GM21381 (cell line): ENCODE measurements at regions not wholly inside any gene's neighbourhood (a gene's known extent, or its start where the extent isn't known, plus 50 kb on each side); places are given as distances from the start of the nearest gene placed in this dataset.

Experiments
- ATAC-seq: cut with Tn5 transposase; IDR thresholded peaks from one replicate; pipeline ENCODE4 v1.9.1; 2021; ENCODE audit warnings: mild to moderate bottlenecking, moderate library complexity; ENCODE audit not compliant: unreplicated experiment

DNA sequence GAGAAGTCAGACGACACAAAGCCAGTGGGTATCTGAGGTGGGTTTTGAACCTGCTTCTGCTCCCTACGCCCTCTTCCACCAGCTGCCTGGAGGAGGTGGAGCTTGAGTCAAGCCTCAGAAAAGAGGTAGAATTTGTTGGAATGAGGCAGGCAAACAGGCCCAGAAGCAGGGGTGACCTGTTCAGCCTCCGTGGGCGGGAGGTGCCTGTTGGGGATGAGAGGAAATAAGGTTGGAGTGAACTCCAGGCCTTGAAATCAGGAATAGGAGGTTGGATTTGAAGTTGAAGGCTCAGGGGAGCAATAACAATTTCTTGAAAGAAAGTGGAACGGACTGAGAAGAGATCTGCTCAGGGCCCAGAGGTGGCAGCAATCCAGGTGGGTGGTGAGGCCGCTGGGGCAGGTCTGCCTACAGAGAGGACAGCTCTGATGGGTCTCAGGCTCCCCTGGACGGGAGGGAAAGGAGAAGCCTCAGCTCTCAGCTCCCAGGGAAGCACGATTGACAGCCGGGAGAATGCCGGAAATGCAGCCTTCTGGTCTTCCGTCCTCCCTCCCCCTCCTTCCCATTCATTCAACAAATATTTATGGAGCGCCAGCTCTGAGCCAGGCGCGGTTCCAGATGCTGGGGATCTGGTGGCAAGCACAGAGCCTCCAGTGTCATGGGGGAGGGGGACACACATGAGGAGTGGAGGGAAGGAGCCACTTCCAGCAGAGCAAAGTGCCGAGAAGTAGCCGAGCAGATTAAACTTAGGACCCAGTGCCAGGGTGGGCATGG is 61.9 kb upstream of the CIBAR2 start:
- no peak for ATAC-seq

DNA sequence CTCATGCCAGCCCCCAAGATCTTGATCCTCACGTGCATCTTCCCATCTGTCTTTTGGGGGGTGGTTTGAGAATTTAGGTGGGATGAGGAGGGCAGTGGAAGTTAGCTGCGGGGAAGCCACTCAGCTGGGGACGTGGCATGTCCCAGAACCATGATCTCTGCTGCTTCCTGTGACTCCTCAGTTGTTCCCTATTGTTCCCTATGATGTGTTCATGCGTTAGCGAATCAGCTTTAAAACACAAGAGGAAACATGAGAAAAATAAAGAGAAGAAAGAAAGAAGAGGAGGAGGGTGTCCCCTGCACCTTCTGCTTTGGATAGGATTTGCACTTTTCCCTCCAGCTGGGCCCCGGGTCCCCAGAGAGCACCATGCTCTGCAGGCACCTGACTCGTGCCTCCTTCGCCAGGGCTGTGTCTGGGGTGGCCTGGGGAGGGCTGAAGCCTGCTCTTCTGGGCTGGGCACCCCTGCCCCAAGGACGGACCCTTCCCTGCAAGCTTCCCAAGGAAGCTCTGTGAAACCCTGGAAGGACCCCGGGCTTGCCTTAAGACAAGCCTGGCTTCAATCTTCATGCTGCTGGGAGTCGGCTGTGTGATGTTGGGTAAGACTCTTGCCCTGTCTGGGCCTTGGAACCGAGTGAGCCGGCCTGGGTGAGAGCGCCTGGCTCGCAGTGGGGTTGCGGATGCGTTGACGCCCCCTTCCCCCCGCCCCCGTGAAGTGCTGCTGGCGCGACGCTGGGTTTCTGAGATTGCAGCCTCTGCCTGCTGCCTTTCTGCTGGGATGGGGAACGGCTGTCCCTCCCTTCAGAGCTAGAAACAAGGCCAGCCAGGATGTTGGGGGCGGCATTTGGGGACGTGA is 62.8 kb upstream of the CIBAR2 start:
- no peak for ATAC-seq

DNA sequence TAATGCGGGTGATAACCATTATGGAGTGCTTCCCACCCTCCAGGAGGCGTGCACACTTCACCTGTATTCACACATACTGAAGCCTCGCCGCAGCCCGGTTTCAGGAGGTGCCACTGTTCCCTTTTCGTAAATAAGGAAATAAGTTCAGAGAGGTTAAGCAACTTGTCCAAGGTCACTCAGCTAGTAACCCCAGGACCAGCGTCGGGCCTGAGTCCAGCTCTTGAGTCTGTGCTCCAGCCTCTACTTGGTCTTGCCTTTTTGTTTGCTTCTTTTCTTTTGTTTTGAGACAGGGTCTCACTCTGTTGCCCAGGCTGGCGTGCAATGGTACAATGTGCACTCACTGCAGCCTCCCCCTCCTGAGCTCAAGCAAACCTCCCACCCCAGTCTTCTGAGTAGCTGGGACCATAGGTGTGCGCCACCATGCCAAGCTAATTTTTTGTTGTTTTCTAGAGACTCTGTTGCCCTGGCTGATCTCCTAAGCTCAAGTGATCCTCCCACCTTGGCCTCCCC is 63.5 kb upstream of the CIBAR2 start:
- ATAC-seq, result no peak

DNA sequence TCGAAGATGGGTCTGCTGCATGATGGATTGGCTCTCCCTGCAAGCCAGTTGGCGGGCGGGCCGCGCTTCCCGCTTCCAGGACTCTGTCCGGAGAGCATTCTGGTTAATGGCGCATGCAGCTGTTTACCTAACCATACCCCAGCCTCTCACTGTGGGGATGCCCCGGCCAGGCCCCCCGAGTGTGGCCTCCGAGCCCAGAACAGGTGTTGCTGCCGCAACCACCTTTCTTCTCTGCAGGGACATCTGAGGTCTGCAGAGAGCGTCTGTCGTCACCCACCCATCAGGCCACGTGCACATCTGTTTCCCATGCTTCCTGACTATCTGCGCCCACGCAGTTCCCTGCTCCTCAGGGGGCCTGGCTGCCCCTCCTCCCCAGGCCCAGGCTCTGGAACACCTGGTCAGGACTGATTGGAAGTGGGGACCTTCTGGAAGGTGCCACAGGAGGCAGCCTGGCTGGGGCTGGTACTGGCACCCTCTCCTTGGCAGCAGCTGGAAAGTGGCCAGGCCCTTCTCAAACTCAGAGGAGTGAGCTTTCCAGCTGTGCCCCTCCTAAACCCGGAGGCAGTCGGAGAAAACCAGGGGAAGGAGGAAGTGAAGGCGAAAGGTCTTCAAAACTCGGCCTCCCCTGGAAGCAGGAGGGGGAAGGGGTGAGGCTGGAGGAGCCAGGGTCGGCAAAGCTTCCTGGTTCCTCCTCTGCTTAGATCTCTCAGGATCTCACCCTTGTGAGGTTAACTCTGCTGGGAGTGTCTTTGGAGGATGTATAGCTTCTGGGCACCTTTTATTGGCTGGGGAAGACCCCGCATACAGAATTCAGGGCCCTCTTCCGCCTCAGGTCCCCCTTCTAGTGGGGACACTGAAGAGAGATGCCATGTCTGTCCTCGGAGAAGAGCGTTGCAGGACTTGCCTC is 64.5 kb upstream of the CIBAR2 start:
- ATAC-seq, result no peak

DNA sequence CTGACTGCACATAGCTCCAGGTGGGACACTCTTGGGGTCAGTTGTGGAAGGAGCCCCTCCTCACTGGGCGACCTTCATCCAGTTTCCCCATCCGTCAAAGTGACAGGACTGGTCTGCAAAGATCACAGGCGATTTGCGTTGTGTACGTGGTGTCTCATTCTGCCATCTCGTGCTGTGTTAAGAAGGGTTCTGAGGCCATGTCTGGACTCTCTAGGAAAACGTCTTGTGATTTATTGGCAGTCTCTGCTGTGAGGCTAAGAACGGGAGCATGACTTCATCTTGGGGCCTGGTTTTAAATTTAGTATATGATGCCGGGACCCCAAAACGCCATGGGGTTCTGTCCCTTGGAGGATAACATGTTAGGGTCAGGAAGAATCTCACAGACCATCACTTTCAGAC is 65.2 kb upstream of the CIBAR2 start:
- no peak for ATAC-seq

DNA sequence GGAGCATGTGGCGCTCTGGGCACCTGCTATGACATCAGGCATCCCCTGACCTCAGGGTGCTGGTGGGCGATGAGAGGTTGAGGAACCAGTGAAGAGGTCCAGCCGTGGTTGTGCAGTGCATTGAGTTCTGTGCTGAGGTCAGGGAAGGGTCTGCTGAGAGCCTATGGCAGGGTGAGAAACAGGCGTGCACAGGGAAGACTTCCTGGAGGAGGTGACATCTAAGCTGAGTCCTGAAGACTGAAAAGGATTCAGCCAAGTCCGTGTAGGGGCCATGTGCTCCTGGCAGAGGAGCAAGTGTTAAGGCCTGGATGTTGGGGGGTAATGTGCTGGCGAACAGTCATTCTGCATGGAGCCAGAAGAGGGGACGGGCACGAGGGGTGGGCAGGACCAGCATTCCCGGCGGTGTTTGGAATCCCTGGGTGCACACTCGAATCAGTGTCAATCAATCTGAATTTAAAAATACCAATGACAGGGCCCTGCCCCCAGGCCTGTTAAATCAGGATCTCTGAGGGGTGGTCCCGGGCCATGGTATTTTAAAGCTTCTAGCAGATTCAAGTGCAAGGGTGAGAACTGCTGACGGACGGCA is 65.8 kb upstream of the CIBAR2 start:
- ATAC-seq, result no peak

DNA sequence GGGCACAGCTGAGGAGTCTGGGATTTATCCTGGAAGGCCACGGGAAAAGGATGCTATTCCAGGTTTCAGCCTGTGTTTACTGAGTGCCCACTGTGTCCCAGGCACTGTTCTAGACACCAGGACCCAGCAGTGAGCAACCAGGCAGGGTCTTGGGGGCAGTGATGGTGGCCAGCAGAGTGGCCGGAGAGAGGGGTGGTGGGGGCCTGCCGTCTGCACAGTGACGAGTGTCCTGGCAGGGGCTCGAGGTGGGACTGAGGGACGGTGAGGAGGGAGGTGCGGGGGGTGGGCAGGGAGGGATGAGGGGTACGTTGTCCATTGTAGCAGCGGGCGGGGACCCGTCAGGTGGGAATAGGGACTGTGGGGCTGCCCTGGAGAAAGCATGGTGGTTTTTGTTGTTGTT is 66.3 kb upstream of the CIBAR2 start:
- ATAC-seq, result no peak

DNA sequence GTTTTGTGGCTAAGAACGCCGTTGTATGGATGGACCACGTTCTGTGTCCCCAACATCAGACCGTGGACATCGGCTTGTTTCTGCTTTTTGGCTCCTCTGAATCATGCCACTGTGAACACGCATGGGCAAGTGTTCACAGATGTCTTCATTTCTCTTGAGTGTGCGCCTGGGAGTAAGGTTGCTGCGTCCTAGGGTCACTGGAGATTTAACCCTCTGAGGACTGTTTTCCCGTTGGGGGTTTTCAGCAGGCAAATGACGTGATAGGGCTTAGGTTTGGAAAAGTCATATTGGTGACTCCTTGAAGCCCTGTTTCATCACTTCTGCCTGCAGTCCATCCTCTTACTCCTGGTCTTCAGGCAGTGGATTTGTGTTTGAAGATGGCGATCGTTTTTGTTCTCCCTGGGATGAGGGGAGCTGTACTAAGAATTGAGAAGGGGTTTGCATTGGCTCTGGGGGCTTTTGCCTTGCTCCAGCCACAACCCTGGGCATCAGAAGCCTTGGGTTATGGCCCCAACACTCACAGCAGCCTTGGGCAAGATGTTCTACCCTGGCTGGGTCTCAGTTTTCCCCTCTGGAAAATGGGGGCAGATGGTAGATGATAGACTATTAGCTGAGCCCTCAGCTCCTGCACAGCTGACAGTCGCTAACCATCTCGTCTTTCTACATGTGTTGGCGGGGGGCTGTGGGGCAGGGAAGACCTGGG is 67.2 kb upstream of the CIBAR2 start:
- no peak for ATAC-seq

DNA sequence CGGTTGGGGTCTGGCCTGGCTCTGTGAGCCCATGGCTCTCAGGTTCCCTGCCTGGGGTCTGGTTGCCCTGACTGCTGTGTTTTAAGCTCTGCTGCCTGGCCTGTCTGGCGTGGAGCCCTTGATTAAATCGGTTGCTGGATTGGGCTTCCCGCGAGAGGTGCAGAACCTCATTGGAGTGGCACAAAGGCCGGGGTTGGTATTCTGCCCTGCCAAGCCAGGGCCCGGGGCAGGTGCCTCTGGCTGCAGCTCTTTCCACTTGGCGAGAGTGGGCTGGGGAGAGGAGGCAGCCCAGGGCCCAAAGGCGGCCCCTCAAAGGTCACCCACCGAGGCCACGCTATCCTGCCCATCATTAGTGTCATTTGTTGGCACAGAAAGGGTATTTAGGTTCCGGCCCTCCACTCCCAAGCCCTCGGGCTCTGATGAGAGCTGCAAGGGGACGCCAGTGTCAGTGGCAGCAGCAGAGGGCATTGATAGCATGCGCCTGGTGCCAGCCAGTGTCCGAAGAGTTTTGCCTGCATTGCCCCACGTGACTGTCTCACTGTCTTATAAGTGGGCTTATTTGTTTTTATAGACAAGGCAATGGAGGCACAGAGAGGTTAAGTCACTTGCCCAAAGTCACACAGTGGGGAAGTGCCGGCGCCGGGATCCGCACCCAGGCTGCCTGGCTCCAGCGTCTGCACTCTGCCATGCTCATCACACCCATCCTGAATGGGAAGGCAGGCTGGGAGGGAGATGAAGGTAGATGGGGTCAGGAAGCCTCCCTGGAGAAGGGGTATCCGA is 68.0 kb upstream of the CIBAR2 start:
- no peak for ATAC-seq

DNA sequence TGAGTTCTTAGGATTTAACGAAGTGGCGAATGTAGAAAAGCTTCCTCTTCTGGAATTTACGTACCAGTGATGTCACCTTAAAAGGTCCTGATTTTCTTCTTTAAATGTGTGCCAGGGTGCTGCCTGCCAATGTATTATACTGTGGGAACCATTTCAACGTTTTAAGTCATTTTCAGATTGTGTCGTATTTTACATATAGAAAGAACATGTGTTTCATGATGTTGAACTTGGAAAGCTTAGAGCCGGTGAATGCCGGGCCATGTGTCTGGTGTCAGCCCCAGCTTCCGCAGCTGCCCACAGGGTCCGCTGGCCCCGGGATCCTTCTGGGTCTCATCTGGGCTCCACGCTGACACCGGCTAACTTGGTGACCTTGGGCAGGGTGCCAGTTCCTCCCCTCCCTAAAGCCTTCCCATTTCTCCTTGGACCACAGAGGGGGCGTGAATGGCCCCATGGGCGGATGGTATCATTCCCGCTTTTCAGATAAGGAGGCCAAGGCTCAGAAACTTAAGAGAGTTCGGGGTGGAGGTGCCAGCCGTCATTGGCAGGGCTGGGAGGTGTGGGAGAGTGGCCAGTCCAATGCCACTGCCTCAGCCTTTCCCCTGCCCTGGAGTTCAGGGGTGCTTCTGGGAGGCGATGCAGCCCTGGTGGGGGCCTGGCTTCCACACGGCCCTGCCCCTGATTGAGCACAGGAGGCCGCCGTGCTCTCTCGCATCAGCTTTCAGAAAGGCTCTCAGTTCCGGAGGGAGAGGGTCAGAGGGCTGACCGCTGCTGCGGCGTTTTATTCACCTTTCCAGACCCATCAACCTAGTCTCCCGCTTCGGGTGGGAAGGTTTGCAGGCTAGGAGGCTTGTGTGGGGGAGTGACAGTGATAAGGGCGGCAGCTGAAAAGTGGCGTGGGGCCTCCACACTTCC is 68.8 kb upstream of the CIBAR2 start:
- no peak for ATAC-seq

DNA sequence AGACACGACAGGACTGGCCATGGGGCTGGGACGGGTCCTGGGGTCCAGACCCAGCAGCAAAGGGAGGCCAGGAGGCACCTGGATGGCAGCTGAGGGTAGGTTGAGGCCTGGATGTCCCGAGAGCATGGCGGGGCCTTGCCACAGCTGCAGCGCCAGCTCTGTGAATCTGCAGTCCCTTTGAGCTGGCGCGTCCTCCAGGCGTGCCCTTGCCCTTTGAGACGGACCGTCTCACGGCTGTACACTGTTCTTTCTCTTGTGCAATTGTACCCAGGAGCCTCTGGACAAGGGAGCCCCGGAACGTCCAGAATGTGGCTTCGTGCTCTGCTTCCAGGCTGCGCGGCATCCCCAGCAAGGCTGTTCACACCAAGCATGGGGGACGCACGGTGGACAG is 69.5 kb upstream of the CIBAR2 start:
- no peak for ATAC-seq

DNA sequence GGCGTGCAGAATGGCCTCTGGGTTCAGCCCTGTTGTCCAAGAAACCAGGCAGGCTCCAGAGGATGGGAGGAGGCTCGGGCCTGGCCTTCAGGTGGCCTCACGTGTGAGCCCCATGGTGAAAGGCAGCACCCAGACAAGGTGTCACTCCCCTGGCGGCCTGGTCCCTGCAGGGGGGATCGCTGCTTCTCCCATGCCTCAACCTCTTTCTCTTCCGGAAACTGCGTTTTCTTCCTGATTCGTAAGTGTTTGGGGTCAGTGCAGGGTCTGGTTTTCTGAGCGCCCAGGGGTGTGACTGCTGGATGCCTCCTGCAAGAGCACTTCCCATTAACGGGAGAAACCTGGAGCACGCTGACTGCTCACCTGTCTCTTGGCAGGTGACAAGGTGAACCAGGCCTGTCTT is 70.0 kb upstream of the CIBAR2 start:
- ATAC-seq, result no peak

DNA sequence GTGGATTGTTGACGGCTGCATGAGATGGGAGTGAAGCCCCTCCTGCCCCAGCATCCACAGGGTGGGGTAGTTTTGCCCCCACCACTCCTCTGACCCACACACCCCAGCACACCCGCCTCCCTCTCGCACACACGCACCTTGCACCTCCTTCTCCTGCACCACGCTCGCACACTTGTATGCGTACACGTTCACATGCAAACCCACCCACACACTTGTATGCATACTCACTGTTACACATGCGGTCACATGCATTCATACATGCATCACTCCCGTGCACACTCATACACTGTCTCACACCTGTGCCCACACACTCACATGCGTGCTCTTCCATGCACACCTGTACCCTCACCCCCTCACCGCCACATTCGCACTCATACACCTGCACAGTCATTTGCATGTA is 70.5 kb upstream of the CIBAR2 start:
- no peak for ATAC-seq

DNA sequence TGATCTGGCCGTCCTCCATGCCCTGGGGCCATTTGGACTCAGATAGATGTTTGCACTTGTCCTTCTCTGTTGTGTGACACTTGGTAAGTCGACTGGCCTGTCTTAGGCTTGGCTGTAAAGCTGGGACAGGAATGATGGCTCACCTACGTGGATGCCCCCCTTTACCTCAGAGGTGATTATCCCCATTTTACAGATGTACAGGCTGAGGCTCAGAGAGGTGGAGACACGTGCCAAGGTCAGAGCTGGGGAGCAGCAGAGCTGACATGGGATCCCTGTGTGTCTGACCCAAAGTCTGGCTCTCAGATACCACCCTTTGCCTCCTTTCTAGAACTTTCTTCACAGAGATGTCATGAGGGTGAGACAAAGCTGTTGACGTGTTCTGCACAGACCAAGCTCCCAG is 71.3 kb upstream of the CIBAR2 start:
- no peak for ATAC-seq

DNA sequence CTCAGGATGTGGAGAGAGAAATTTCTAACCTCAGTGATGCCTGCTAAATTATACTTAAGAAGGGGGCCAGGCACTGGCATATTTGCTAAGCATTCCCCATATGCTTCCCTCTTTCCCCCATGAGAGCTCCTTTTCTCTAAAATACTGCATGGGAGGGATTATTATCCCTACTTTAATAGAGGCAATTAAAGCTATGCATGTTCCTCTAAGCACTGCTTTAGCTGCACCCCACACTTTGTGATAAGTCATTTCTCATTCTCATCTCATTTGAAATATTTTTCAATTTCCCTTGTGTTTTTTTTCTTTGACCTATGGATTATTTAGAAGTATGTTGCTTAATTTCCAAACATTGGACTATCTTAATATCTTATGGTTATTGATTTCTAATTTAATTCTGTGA is 72.1 kb upstream of the CIBAR2 start:
- ATAC-seq, result no peak

DNA sequence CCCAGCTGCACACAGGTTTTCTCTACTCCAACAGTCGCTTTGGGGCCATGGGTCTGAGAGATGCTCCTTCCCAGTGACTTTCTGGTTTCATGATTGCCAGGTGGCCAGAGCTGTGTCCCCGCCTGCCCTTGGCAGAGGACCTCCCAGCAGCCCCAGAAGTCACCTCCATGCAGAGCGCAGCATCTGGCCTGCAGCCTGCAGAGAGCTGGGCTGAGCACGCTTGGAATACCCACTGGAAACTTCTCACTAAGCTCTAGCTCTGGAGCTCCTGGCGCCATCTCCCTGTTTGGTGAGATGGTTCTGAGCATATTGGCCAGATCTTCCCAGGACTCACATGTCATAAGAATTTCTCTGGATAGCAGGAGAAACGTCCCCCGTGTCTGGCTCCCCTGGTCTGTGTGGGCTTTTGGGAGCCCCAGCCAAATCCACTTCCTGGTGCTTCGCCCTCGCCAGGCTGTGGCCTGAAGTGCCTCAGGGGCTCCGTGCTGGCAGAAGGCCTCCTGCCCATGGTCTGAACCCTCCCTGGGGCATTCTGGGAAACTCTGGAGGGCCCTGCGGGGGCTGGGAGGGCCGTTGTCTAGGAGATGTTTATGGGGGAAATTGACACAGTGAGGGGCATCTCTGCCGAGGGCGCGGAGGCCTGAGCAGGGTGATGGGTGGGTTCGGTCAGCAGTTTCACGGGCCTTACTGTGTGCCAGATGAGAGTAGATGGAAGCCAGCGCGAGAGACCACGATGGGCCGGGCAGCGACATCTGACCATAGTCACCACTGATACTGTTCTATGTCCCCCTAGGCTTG is 73.2 kb upstream of the CIBAR2 start:
- ATAC-seq, result no peak

DNA sequence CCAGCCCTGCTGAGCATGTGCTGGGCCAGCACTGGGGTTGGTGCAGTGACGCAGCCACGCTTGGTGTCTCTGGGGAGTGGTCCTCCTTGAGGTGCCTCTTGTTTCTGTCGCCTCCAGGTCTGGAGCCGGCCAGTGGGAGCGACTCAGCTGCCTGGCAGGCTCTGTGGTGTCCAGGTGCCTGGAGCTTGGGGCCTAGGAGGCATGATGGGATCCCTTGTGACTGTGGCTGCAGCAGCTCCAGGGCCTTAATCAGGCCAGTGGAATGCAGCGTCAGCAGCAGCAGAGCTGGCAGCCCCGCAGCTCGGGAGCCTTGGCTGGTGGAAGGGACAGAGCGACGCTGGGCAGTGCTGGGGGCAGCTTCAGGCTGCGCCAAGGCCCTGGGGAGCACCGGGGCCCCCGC is 74.7 kb upstream of the CIBAR2 start:
- ATAC-seq, result no peak

DNA sequence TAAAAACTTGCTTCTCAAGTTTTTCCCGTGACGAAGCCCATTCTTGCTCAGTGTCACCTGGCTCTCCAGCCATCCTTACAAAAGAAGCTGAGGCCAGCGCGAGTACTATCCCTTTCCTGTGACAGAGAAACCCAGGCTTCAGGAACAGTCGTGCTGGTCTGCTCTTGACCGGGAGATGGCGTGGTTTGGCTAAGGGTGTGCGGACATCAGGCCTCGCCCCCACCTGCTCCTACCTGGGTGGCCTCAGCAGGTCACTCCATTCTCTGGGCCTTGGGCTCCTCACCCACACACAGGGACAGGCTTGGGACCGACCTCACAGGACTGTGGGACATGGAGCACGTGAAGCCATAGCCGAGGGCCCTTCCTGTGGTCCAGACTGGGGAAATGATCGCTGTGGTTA is 75.2 kb upstream of the CIBAR2 start:
- ATAC-seq, result no peak
